HAP-1 (cell line): ENCODE measurements at regions not wholly inside any gene's neighbourhood (a gene's known extent, or its start where the extent isn't known, plus 50 kb on each side); places are given as distances from the start of the nearest gene placed in this dataset.
"Not testable (repeated sequence)": the region's sequence is repeated elsewhere in the genome, so short reads cannot be mapped to it uniquely, and the experiment has no call there.

ENCODE experiments used
- DNase-seq, 2 experiments: peaks; one replicate each; pipeline ENCODE4 v3.0.0-alpha.2; 2016 to 2020; ENCODE audit warnings: low spot score in 2 of 2
- H3K27me3 ChIP-seq: fragments of 250-450 bp; sonication (Bioruptor Pico); 2 replicates; pipeline ENCODE4 v1.5.1; 2020; ENCODE audit warnings: low read depth, mild to moderate bottlenecking, moderate library complexity
- H3K36me3 ChIP-seq: fragments of 250-450 bp; sonication (Bioruptor Pico); replicated peaks from 2 replicates; pipeline ENCODE4 v1.5.1; 2020; ENCODE audit warnings: mild to moderate bottlenecking
- H3K4me1 ChIP-seq: fragments of 250-450 bp; sonication (Bioruptor Pico); 2 replicates; pipeline ENCODE4 v1.5.1; 2020; ENCODE audit warnings: mild to moderate bottlenecking
- H3K4me3 ChIP-seq: fragments of 250-450 bp; sonication (Bioruptor Pico); 2 replicates; pipeline ENCODE4 v1.5.1; 2020; ENCODE audit warnings: mild to moderate bottlenecking, moderate library complexity
- H3K9me3 ChIP-seq: fragments of 250-450 bp; sonication (Bioruptor Pico); 2 replicates; pipeline ENCODE4 v1.5.1; 2020; ENCODE audit warnings: mild to moderate bottlenecking, moderate library complexity
- in situ Hi-C: fragments of 300-500 bp; cut with MboI; formaldehyde crosslinking; loops from 3 replicates; pipeline ENCODE4 v1.14.3; 2020; ENCODE audit warnings: low sequenced_read_pairs, inconsistent platforms, mixed read lengths

DNA sequence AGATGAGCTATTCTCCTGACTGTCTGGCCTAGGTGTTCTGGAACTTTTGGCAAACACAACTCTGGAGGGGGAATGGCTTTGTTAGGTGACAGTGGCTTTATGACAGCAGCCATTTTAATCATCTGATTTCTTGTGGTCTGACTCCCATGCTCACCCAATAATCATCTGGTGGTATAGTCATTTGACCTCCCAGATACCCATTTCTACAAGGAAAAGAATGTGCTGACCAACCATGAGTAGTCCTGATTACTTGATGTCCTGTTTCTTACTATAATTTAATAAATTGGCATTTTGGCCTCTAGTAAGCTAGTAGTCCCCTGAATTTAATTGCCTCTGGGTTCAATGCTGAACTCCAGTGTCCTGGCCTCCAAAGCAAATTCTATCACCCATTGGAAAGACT lies 109.9 kb upstream of the DUSP21 start:
- Histone ChIP-seq H3K4me3 (no peak overlapping the region), H3K36me3 (no peaks in the 10 kb centered on the region), H3K4me1 (no peaks in the 10 kb centered on the region), H3K9me3 (no peaks in the 10 kb centered on the region), H3K27me3 (no peaks in the 10 kb centered on the region)
- in situ Hi-C loops = no loop called here
- no peak for DNase-seq

DNA sequence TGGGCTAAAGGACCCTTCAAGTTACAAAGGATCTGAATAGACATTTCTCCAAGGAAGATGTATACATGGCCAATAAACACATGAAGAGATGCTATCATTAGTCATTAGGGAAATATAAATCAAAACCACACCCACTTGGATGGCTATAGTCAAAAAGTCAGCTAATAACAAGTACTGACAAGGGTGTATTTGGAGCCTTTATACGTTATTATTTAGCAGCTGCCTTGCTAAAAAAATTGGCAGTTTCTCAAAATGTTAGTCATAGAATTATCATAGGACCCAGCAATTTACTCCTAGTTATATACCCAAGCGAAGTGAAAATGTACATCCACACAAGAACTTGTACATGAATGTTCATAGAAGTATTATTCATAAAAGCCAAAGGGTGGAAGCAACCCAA lies 112.7 kb upstream of the DUSP21 start:
- in situ Hi-C loops = no loop called here
- H3K4me1 ChIP-seq = no peaks in the 10 kb centered on the region
- H3K4me3 ChIP-seq = no peak overlapping the region
- no peaks in the 10 kb centered on the region for H3K36me3 ChIP-seq
- no peaks in the 10 kb centered on the region for H3K9me3 ChIP-seq
- DNase-seq = no peak
- H3K27me3 ChIP-seq = no peaks in the 10 kb centered on the region

DNA sequence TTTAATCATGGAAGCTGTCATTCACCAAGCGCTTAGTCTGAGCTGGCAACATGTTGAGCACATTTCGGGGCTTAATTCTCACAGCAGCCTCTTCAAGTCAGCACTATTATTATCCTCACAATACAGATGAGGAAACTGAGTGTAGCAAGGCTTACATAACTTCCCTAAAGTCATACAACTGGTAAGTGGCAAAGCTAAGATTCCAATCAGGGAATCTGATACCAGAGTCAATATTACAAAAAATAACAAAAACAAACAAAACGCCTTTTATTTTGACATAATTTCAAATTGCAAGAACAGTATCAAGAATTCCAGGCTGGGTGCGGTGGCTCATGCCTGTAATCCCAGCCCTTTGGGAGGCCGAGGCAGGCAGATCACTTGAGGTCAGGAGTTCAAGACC lies 120.4 kb upstream of the DUSP21 start:
- no peaks in the 10 kb centered on the region for H3K9me3 ChIP-seq
- in situ Hi-C loops = no loop called here

DNA sequence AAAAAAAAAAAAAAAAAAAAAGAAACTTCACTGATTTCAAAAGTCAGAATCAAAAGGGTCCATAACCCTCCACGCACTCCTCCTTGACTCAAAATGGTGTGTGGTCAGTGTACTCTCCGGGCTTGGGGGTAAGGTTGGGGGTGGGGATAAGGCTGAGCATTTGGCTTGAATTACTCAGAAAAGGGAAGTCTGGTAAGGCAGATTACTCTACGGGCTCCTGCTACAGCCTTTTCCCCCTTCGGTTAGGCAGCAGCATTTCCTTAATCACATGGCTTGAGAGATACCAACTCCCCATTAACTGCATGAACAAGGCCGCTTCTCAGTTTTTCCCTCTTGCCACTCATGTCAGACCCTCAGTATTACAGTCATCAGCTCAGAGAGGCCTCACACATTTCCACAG lies 135.4 kb upstream of the DUSP21 start:
- no peak for DNase-seq
- Histone ChIP-seq H3K4me3 (no peak overlapping the region), H3K27me3 (no peaks in the 10 kb centered on the region), H3K36me3 (no peaks in the 10 kb centered on the region), H3K4me1 (no peaks in the 10 kb centered on the region), H3K9me3 (no peaks in the 10 kb centered on the region)
- in situ Hi-C loops = no loop called here

More for the DNA sequence above, 120.4 kb upstream of the DUSP21 start:
- Histone ChIP-seq H3K27me3 (no peaks in the 10 kb centered on the region), H3K4me3 (no peak overlapping the region), H3K4me1 (no peaks in the 10 kb centered on the region), H3K36me3 (no peaks in the 10 kb centered on the region)
- DNase-seq = no peak

DNA sequence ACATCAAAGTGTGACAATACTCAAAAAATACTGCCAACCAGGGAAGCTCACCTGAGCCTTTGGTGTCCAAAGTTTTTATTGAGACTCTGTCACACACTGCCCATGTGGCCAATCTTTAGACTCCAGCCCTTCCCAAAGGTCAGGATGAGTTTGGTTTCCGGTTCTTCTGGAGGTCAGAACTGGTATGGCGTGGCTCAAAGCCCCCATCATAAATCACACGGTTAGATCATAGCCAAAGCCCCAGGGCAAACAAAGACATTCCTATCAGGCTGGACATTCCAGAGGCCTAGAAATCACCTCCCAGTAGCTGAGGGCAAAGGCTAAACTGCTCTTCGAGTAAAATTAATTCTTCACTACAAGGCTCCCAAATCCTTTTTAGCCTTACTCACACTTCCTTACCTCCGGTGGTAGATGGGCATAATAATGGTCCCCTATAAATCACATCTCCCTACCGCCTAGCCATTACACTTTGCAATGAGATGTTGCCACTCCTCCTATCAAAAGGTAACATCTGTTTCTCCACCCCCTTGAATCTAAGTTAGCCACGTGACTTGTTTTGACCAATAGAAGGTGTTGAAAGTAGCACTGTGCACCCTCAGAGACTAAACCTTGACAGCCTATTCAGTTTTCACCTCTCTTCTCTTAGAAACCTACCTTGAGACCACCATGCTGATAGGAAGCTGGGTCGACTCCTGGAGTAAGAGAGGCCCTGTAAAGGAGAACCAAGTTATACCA lies 137.8 kb upstream of the DUSP21 start:
- H3K9me3 ChIP-seq = no peaks in the 10 kb centered on the region
- in situ Hi-C loops = no loop called here
- no peaks in the 10 kb centered on the region for H3K36me3 ChIP-seq
- no peaks in the 10 kb centered on the region for H3K27me3 ChIP-seq
- H3K4me3 ChIP-seq = no peak overlapping the region
- H3K4me1 ChIP-seq = no peaks in the 10 kb centered on the region
- peak in 1 of 2 experiments; percentile 24 for DNase-seq

DNA sequence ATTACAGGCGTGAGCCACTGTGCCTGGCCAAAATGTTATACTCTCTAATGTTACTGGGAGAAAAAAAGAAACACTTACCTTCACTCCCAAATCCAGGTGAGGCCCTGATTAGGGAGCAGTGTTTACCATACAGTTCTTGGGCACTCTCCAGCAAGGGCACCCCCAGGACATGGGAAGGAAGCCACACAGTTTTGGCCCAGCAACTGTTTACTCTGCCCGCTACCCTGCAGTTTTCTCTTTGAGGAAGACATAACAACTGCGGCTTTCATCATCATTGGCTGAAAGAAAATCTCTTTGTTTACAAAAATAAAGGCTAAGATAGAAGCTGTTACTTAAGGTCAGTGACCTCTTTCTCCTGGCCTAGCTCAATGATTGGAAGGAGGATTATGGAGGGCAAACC lies 145.5 kb upstream of the DUSP21 start:
- no peaks in the 10 kb centered on the region for H3K9me3 ChIP-seq
- no peaks in the 10 kb centered on the region for H3K36me3 ChIP-seq
- no peaks in the 10 kb centered on the region for H3K27me3 ChIP-seq
- H3K4me1 ChIP-seq = no peaks in the 10 kb centered on the region
- in situ Hi-C loops = no loop called here
- H3K4me3 ChIP-seq = no peak overlapping the region
- DNase-seq = no peak

DNA sequence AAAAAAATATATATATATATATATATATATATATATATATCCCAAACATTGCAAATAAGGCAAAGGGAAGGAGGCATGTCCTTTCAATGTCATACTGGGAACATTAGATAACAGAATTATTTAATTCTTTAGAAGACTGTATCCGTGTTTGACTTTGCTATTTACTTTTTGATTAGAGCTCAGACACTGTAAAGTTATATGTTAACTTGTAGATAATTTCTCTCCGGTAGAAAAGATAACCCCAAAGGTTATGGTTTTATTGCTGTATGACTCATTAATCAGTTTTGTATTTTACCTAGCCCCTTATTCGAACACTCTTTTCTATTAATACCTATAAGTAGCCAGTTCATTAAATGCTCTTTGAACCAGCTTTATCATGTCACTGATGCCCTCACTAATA lies 150.6 kb upstream of the DUSP21 start:
- Histone ChIP-seq H3K36me3 (no peaks in the 10 kb centered on the region), H3K27me3 (no peaks in the 10 kb centered on the region), H3K4me3 (no peak overlapping the region), H3K9me3 (no peaks in the 10 kb centered on the region), H3K4me1 (no peaks in the 10 kb centered on the region)
- in situ Hi-C loops = no loop called here
- no peak for DNase-seq

DNA sequence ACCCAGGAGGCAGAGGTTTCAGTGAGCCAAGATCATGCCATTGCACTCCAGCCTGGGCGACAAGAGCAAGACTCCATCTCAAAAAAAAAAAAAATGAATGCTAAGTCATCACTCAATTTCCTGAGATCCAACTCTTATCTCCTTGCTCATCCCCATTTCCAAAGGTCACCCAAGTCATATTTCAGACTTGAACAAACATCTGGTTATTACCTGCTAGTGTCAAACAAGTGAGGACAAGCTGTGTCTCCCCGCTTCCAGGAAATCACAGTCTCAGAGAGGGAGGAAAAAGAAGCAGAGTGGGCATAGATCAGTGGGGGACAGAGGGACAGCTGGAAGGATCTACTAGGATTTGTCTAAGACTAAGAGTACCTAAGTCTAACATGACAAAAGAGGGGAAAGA lies 147.5 kb upstream of the FUNDC1 start:
- Histone ChIP-seq H3K27me3 (no peaks in the 10 kb centered on the region), H3K9me3 (no peaks in the 10 kb centered on the region), H3K4me1 (no peaks in the 10 kb centered on the region), H3K4me3 (no peak overlapping the region), H3K36me3 (no peaks in the 10 kb centered on the region)
- in situ Hi-C loops = no loop called here
- no peak for DNase-seq

DNA sequence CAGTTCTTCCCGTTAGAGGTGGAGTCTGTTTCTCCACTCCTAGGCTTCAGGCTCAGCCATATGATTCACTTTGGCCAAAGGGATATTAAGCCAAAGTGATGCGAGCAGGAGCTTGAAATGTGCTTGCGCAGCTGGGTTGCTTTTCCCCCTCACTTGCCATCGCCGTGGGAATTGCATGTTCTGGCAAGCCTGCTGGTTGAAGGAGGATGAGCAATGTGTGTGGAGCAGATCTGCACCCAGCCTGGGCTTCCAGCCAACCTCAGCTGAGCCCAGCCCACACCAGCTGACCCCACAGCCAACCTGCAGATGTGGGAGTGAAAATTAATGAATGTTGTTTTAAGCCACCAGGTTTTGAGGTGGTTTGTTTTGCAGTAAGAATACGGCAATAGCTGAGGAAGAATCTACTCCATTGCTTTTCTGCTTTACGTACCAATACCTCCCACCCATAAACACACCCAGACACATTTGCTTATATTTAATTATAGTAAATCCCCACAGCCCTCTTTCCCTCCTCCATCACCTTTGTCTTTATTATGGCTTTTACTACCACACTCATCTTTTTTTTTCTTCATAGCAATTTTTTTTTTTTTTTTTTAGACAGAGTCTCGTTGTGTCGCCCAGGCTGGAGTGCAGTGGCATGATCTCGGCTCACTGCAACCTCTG lies 132.8 kb upstream of the FUNDC1 start:
- H3K4me1 ChIP-seq = no peaks in the 10 kb centered on the region
- peak in 1 of 2 experiments; percentile 11 for DNase-seq
- no peaks in the 10 kb centered on the region for H3K36me3 ChIP-seq
- in situ Hi-C loops = no loop called here
- H3K9me3 ChIP-seq = no peaks in the 10 kb centered on the region
- no peaks in the 10 kb centered on the region for H3K27me3 ChIP-seq
- no peak overlapping the region for H3K4me3 ChIP-seq

DNA sequence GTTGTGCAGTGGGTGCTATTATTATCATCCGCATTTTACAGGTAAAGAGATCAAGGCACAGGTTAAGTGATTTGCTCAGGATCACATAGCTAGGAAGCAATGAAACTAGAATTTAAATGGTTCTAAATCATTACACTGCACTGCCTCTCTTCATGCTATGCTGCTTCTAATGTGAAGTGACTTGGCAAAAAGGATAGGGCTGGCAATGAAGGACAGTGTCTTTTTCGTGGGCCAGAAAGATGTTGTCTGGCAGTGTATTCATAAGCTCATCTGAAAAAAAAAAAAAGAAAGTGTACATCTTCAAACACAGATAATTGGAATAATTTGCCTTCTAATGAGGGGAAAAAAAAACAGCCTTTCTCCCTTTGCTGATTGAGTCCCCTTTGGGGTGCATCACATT lies 132.2 kb upstream of the FUNDC1 start:
- no peaks in the 10 kb centered on the region for H3K36me3 ChIP-seq
- DNase-seq = no peak
- no peaks in the 10 kb centered on the region for H3K27me3 ChIP-seq
- in situ Hi-C loops = no loop called here
- no peak overlapping the region for H3K4me3 ChIP-seq
- no peaks in the 10 kb centered on the region for H3K4me1 ChIP-seq
- no peaks in the 10 kb centered on the region for H3K9me3 ChIP-seq

DNA sequence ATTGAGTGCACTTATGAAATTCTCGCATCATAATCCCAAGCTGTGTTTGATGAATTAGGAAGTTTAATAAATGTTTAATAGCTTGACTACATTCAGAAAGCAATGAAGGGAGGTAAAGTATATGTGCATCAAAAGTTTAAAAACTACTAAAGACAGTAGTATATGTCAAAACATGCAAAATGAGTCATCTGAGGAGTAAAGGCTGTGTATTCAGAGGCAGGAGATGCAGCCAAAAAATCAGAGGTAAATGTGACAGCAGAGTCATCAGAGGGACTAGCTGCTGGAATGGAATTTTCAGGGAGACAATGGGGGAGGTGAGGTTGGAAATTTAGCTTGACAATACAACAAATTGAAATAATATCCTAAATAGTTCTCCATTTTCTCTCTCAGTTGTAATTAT lies 127.0 kb upstream of the FUNDC1 start:
- Histone ChIP-seq H3K4me1 (no peaks in the 10 kb centered on the region), H3K36me3 (no peaks in the 10 kb centered on the region), H3K9me3 (no peaks in the 10 kb centered on the region), H3K27me3 (no peaks in the 10 kb centered on the region), H3K4me3 (no peak overlapping the region)
- DNase-seq = no peak
- in situ Hi-C loops = no loop called here

DNA sequence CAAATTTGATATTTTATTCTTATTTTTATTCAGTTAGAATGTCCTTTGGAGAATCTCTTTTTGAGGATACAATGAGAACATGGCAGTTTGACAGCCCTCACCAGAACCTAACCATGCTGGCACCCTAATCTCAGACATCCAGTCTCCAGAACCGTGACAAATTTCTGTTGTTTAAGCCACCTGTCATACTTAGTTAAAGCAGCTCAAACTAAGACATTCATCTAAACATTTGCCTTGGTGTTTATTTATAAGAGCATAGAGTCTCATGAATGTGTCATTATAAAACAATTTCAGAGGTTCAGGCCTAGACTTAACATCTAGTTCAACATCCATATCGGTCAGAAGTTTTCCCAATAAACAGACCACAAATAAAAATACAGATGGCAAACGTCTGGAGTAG lies 125.1 kb upstream of the FUNDC1 start:
- H3K36me3 ChIP-seq = no peaks in the 10 kb centered on the region
- H3K27me3 ChIP-seq = no peaks in the 10 kb centered on the region
- H3K9me3 ChIP-seq = no peaks in the 10 kb centered on the region
- no peak overlapping the region for H3K4me3 ChIP-seq
- H3K4me1 ChIP-seq = no peaks in the 10 kb centered on the region
- no peak for DNase-seq
- in situ Hi-C loops = no loop called here

DNA sequence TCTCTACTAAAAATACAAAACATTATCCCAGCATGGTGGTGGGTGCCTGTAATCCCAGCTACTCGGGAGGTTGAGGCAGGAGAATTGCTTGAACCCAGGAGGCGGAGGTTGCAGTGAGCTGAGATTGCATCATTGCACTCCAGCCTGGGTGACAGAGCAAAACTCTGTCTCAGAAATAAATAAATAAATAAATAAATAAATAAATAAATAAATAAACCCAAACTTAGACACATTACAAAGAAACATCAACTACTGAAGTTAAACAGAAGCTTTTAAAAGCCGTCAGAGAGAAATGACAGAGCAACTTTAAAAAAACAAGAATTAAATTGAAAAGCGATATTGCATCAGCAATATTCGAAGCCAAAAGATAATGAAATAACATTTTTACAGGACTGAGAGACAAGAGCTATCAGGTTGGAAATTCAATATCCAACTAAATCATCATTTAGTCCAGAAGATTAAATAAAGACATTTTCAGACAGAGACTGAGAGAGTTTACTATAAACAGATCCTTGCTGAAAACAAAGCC lies 115.1 kb upstream of the FUNDC1 start:
- H3K4me3 ChIP-seq, H3K9me3 ChIP-seq, in situ Hi-C loops, H3K27me3 ChIP-seq, H3K4me1 ChIP-seq, H3K36me3 ChIP-seq, DNase-seq: not testable (repeated sequence)

DNA sequence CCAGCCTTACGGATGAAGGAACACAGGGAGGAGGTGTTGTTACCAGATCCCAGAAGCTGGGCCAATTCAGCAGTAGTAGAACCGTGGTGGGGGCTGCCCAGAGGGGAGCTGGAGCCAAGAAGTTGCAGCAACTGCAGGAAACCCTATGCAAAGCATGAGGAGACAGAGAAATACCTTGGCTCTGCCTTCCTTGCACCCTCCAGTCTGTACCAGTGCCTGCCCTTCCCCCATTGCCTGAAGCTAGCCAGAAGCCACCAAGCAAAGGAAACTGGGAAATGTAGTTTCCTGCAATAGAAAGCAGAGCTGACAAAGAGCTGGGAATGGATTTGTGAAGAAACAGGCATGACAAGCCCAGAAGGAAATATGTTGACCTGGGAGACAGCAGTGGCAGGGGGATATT lies 108.7 kb upstream of the FUNDC1 start:
- H3K27me3 ChIP-seq = no peaks in the 10 kb centered on the region
- in situ Hi-C loops = no loop called here
- no peaks in the 10 kb centered on the region for H3K36me3 ChIP-seq
- no peaks in the 10 kb centered on the region for H3K9me3 ChIP-seq
- no peaks in the 10 kb centered on the region for H3K4me1 ChIP-seq
- H3K4me3 ChIP-seq = no peak overlapping the region
- peak in 1 of 2 experiments; percentile 50 for DNase-seq
